ENCODE measurements at regions not wholly inside any gene's neighbourhood (a gene's known extent, or its start where the extent isn't known, plus 50 kb on each side); places are given as distances from the start of the nearest gene placed in this dataset.

DNA sequence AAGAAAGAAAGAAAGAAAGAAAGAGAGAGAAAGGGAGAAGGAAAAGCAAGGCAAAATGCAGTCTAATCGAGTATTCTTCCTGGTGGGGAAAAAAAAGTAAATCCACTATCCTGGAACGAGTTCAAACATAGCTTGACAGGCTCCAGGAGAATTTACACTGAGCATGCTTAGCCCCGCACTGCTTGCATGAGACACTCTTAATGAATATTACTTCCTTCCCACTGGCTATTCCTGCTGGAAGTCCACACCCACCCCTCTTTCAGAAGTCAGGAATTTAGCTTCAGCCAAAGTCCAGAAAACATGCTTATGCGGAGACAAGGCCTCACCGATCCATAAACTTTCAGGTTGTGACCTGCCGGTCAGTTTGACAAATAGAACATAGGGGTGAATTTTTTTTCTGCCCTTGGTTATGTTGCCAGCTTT is 251.8 kb upstream of the BLID start:
- Histone ChIP-seq H2BK5ac (ENCODE audit: low read depth, low read length) (no peak overlapping the region), H4K5ac (ENCODE audit: insufficient read length, low read depth, low read length) (no peak overlapping the region), H3K9ac (replicated peaks in 1 of 4; ENCODE audit: extremely low read depth in 1 of 4, low read depth in 3 of 4, low read length in 3 of 4) (no peak overlapping the region), H3K27me3 (replicated peaks in 1 of 4; ENCODE audit: control insufficient read depth in 3 of 4, extremely low read depth in 1 of 4, insufficient read depth in 3 of 4, low read length in 3 of 4) (no peaks in the 10 kb centered on the region), H3K23me2 (ENCODE audit: low read depth, low read length) (no peaks in the 10 kb centered on the region), H3K4me3 (ENCODE audit: extremely low read depth in 1 of 4, insufficient read depth in 2 of 4, low read depth in 3 of 4, low read length in 4 of 4) (no peak overlapping the region), H3K23ac (ENCODE audit: insufficient read length) (no peak overlapping the region), H3K9me3 (ENCODE audit: insufficient read depth in 2 of 2, low read depth in 1 of 2, low read length in 1 of 2) (no peaks in the 10 kb centered on the region), H3K79me2 (ENCODE audit: control insufficient read depth in 1 of 2, insufficient read depth in 2 of 2, low read length in 2 of 2) (no peaks in the 10 kb centered on the region), H2BK15ac (ENCODE audit: low read length) (no peak overlapping the region), H3K56ac (replicated peaks; ENCODE audit: insufficient read length, low read depth, low read length) (no peak overlapping the region), H4K91ac (replicated peaks; ENCODE audit: insufficient read length, low read length) (no peak overlapping the region), H3K27ac (ENCODE audit: low read depth, low read length) (no peak overlapping the region), H2BK12ac (ENCODE audit: low read depth, low read length) (no peak overlapping the region), H3K36me3 (ENCODE audit: control insufficient read depth in 2 of 4, insufficient read depth in 4 of 4, low read length in 3 of 4) (no peaks in the 10 kb centered on the region), H3K14ac (ENCODE audit: insufficient read length) (no peak overlapping the region), H3K79me1 (ENCODE audit: low read depth, low read length) (no peaks in the 10 kb centered on the region), H3K4me2 (ENCODE audit: insufficient read depth in 1 of 2, low read depth in 2 of 2, low read length in 2 of 2) (no peak overlapping the region), H2AFZ (ENCODE audit: low read length) (no peak overlapping the region), H4K20me1 (replicated peaks in 1 of 2; ENCODE audit: control insufficient read depth in 1 of 2, insufficient read depth in 2 of 2, low read length in 2 of 2) (no peaks in the 10 kb centered on the region), H2AK5ac (ENCODE audit: low read depth, low read length) (no peak overlapping the region), H2BK20ac (ENCODE audit: low read length) (no peak overlapping the region), H3K4me1 (replicated peaks in 1 of 4; ENCODE audit: control insufficient read depth in 3 of 4, insufficient read depth in 4 of 4, low read length in 3 of 4) (peaks cover 0 to 3% (median 0%) of the 10 kb centered on the region in 4 experiments; a peak in 1 of 7 replicates), H4K8ac (ENCODE audit: extremely low read depth, insufficient read depth, low read length) (no peak overlapping the region), H3K4ac (replicated peaks; ENCODE audit: insufficient read length, low read depth, low read length) (no peak overlapping the region), H2BK120ac (replicated peaks; ENCODE audit: low read depth, low read length) (no peak overlapping the region), H3K18ac (ENCODE audit: extremely low read depth, low read length) (no peak overlapping the region)
- no peak for DNase-seq (ENCODE audit: low read depth in 1 of 2, low spot score in 2 of 2)
- no peak for FAIRE-seq
- POLR2A ChIA-PET (ENCODE audit: partially characterized antibody): interaction anchor here (0.6 to 0.7 kb wide), 2 partner anchors 12 to 411 kb away, joined by 3 read pairs; no protein-coding TSS in a partner anchor
- 93% methylated on average over 6 of the region's 6 CpGs; no CpG with 5 or more reads in 1 of the 2 experiments for WGBS, 2 experiments (ENCODE audit: extremely low coverage in 1 of 2, insufficient coverage in 1 of 2, insufficient read length in 1 of 2, insufficient replicate concordance in 2 of 2, low coverage in 1 of 2, low lambda C conversion rate in 2 of 2, missing lambda C conversion rate in 1 of 2)
- CTCF ChIA-PET (ENCODE audit: partially characterized antibody): interaction anchor here (0.7 to 1.0 kb wide), 2 partner anchors 10 to 380 kb away, joined by 3 to 4 read pairs; no protein-coding TSS in a partner anchor
- TF ChIP-seq HDAC2 (IDR thresholded peaks at IDR 0.05; ENCODE audit: borderline replicate concordance in 1 of 2, low read depth in 2 of 2, low read length in 2 of 2): no peak
- TF ChIP-seq PHF8 (conservative IDR thresholded peaks at IDR 0.05; ENCODE audit: low read depth, low read length): no peak
- no peak for TF ChIP-seq GTF2F1 (IDR thresholded peaks at IDR 0.05; ENCODE audit: borderline replicate concordance, low read depth, low read length)
- TF ChIP-seq HDAC6 (IDR thresholded peaks at IDR 0.05; ENCODE audit: low read depth, low read length): no peak
- TF ChIP-seq ATF2 (IDR thresholded peaks at IDR 0.05; ENCODE audit: low read length): no peak
- TF ChIP-seq, protein P1, sequence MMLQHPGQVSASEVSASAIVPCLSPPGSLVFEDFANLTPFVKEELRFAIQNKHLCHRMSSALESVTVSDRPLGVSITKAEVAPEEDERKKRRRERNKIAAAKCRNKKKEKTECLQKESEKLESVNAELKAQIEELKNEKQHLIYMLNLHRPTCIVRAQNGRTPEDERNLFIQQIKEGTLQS (IDR thresholded peaks at IDR 0.05; ENCODE audit: insufficient read depth, low read depth, low read length): no peak
- no peak for TF ChIP-seq SIN3A (conservative IDR thresholded peaks at IDR 0.05 in 1 of 2, IDR thresholded peaks at IDR 0.05 in 1 of 2; ENCODE audit: low read depth in 1 of 2, low read length in 2 of 2)
- no peak for TF ChIP-seq ASH2L (IDR thresholded peaks at IDR 0.05; ENCODE audit: low read length)
- TF ChIP-seq YY1 (IDR thresholded peaks at IDR 0.05; ENCODE audit: low read depth, low read length): no peak
- no peak for TF ChIP-seq GABPA (IDR thresholded peaks at IDR 0.05; ENCODE audit: borderline replicate concordance, insufficient read depth, low read length)
- no peak for TF ChIP-seq NRF1 (IDR thresholded peaks at IDR 0.05; ENCODE audit: low read depth, low read length)

Data from H1 (cell line).